Naive thymus-derived CD4-positive, alpha-beta T cell (primary cell): ENCODE measurements at regions not wholly inside any gene's neighbourhood (a gene's known extent, or its start where the extent isn't known, plus 50 kb on each side); places are given as distances from the start of the nearest gene placed in this dataset.

Experiments
- ATAC-seq: fragments of 150-1000 bp; cut with Tn5 transposase; 2 replicates; pipeline ENCODE4 v1.10.0; 2021; ENCODE audit warnings: mild to moderate bottlenecking, moderate library complexity
- CTCF ChIA-PET: fragments of 350-600 bp; sonication (Branson Sonifier 250); formaldehyde crosslinking; loops from one replicate; lab custom pipeline; 2021; ENCODE audit warnings: antibody characterized with exemption; lab: Charles Lee
- POLR2A ChIA-PET: fragments of 350-600 bp; sonication (Branson Sonifier 250); formaldehyde crosslinking; loops from one replicate; lab custom pipeline; 2021; ENCODE audit warnings: antibody characterized with exemption, inconsistent platforms; lab: Charles Lee
- DNase-seq, 9 donors: peaks; one replicate each; pipeline versions ENCODE4 v3.0.0 to v3.0.0-alpha.2; 2020 to 2022; ENCODE audit warnings: mixed read lengths in 1 of 9
- H3K27ac ChIP-seq: one replicate; pipeline ENCODE4 v1.7.0; 2013; ENCODE audit warnings: mild to moderate bottlenecking, low read depth, low read length, moderate library complexity
- H3K27me3 ChIP-seq, 2 donors: one replicate each; pipeline ENCODE4 v1.7.0; 2013; ENCODE audit warnings: low read length in 2 of 2, mild to moderate bottlenecking in 2 of 2, moderate library complexity in 2 of 2; ENCODE audit not compliant: control insufficient read depth in 2 of 2, insufficient read depth in 2 of 2
- H3K36me3 ChIP-seq, 3 experiments: 1 replicate in 2 of 3; 2 replicates in 1 of 3; pipeline ENCODE4 v1.7.0; 2013; ENCODE audit warnings: low read length in 3 of 3, mild to moderate bottlenecking in 3 of 3, moderate library complexity in 1 of 3; ENCODE audit not compliant: insufficient read depth in 3 of 3, control insufficient read depth in 2 of 3
- H3K4me1 ChIP-seq, 2 donors: one replicate each; pipeline ENCODE4 v1.7.0; 2013; ENCODE audit warnings: low read length in 2 of 2, mild to moderate bottlenecking in 2 of 2, moderate library complexity in 1 of 2; ENCODE audit not compliant: control insufficient read depth in 2 of 2, insufficient read depth in 2 of 2
- H3K4me3 ChIP-seq: 2 replicates; pipeline ENCODE4 v1.7.0; 2013; ENCODE audit warnings: mild to moderate bottlenecking, low read length
- H3K9me3 ChIP-seq, 3 experiments: 1 replicate in 2 of 3; 2 replicates in 1 of 3; pipeline ENCODE4 v1.7.0; 2013; ENCODE audit warnings: low read length in 3 of 3; ENCODE audit not compliant: control insufficient read depth in 2 of 3
- H3K27ac Mint-ChIP-seq, 9 donors: one replicate each; pipeline ENCODE4 v1.8.0; 2020 to 2022; ENCODE audit warnings: mixed read lengths in 9 of 9, mild to moderate bottlenecking in 8 of 9, moderate library complexity in 5 of 9, inconsistent platforms in 2 of 9
- H3K27me3 Mint-ChIP-seq, 5 donors: one replicate each; pipeline ENCODE4 v1.8.0; 2021 to 2022; ENCODE audit warnings: mixed read lengths in 5 of 5, mild to moderate bottlenecking in 1 of 5
- H3K36me3 Mint-ChIP-seq, 5 donors: one replicate each; pipeline ENCODE4 v1.8.0; 2020 to 2022; ENCODE audit warnings: mixed read lengths in 5 of 5, mild to moderate bottlenecking in 3 of 5, inconsistent platforms in 1 of 5
- H3K4me1 Mint-ChIP-seq, 7 donors: one replicate each; pipeline ENCODE4 v1.8.0; 2020 to 2022; ENCODE audit warnings: mixed read lengths in 7 of 7, mild to moderate bottlenecking in 3 of 7, inconsistent platforms in 1 of 7
- H3K4me3 Mint-ChIP-seq, 10 donors: one replicate each; pipeline ENCODE4 v1.8.0; 2020 to 2022; ENCODE audit warnings: mild to moderate bottlenecking in 10 of 10, mixed read lengths in 10 of 10, moderate library complexity in 6 of 10, inconsistent platforms in 2 of 10
- H3K9me3 Mint-ChIP-seq, 11 donors: one replicate each; pipeline ENCODE4 v1.8.0; 2020 to 2022; ENCODE audit warnings: mixed read lengths in 11 of 11, mild to moderate bottlenecking in 4 of 11, inconsistent platforms in 1 of 11, moderate library complexity in 1 of 11
- intact Hi-C, 2 donors: fragments of 100-400 bp; cut with micrococcal nuclease; formaldehyde crosslinking; loops; one replicate each; pipeline ENCODE4 v1.15.1; 2023

GRCh38 chr16:50972876-50973275 is 178.2 kb downstream of the SALL1 start:
- Mint-ChIP-seq H3K36me3 (no peaks in the 10 kb centered on the region), H3K4me3 (no peak overlapping the region), H3K4me1 (peaks cover 0 to 2% (median 0%) of the 10 kb centered on the region in 7 donors), H3K27ac (no peak overlapping the region), H3K27me3 (peaks cover 0 to 40% (median 16%) of the 10 kb centered on the region in 5 donors), H3K9me3 (no peaks in the 10 kb centered on the region)
- Histone ChIP-seq H3K9me3 (no peaks in the 10 kb centered on the region), H3K36me3 (no peaks in the 10 kb centered on the region), H3K27ac (no peak overlapping the region), H3K4me3 (no peak overlapping the region), H3K27me3 (no peaks in the 10 kb centered on the region), H3K4me1 (no peaks in the 10 kb centered on the region)
- ChIA-PET CTCF (no interaction called here), POLR2A (no interaction called here)
- DNase-seq (no peak), ATAC-seq (no peak)
- intact Hi-C loops = no loop called here

DNA sequence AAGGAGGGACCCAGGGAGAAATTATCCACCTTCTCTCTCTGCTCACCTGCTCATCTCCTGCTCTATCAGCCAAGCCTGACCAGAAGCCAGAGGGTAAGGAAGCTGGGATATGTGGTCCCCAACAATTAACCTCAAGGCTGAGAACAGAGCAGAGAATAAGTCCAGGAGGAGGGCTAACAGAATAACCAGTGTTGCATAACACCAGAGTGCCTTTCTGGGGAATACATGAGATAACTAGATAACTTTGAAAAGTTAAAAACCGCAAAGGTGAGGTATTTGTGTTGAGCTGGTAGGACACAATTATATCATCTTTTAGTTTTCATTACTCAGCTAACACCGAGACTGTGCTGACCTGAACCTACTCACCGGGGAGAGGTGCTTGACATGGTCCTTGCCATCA is 180.8 kb downstream of the SALL1 start:
- Histone ChIP-seq H3K36me3 (no peaks in the 10 kb centered on the region), H3K4me3 (no peak overlapping the region), H3K4me1 (no peaks in the 10 kb centered on the region), H3K27me3 (no peaks in the 10 kb centered on the region), H3K27ac (no peak overlapping the region), H3K9me3 (no peaks in the 10 kb centered on the region)
- ChIA-PET CTCF (no interaction called here), POLR2A (no interaction called here)
- intact Hi-C loops = no loop called here
- DNase-seq (no peak), ATAC-seq (no peak)
- peaks cover 0 to 36% (median 12%) of the 10 kb centered on the region in 5 donors for H3K27me3 Mint-ChIP-seq
- no peaks in the 10 kb centered on the region for H3K4me1 Mint-ChIP-seq
- no peak overlapping the region for H3K27ac Mint-ChIP-seq
- H3K36me3 Mint-ChIP-seq = no peaks in the 10 kb centered on the region
- no peak overlapping the region for H3K4me3 Mint-ChIP-seq
- peaks cover 0 to 2% (median 0%) of the 10 kb centered on the region in 11 donors for H3K9me3 Mint-ChIP-seq

DNA sequence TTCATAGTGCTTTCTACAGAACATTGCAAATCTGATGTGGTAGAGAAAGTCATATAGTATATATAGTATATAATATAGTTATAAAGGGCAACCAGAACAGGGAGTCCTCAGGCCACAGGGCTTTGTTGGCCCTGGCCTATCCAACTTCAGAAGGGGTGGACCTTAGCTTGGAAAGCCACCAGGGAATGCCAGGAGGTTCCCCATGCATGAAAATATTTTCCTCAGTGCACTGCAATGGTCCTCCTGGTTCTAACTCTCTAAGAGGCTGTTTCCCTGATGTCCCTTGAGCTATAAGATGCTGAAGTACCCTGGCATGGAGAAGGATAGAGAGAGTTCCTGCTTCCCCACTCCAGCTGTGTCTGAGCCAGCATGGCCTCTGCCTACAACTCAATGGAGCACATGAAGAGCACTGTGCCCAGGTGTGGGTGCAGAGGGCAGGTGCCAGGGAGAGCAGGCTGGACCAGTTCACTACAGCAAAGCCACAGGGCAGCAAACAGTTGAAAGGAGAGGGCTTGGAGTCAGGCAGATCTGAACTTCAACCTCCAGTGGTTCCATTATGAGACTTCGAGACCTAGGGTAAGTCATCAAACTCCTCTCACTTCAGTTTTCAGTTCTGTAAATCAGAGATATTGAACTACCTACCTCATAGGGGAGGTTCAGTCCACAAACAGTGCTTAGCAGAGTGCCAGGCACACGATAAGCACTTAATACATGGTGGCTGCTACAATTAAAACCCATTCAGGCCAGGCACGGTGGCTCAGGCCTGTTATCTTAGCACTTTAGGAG is 183.1 kb downstream of the SALL1 start:
- Mint-ChIP-seq H3K9me3 (peaks cover 0 to 2% (median 0%) of the 10 kb centered on the region in 11 donors), H3K4me1 (no peaks in the 10 kb centered on the region), H3K4me3 (no peak overlapping the region), H3K27me3 (peaks cover 0 to 22% (median 12%) of the 10 kb centered on the region in 5 donors), H3K27ac (peak overlapping the region in 1 of 9 donors; percentile 72), H3K36me3 (no peaks in the 10 kb centered on the region)
- no peaks in the 10 kb centered on the region for H3K27me3 ChIP-seq
- no peaks in the 10 kb centered on the region for H3K4me1 ChIP-seq
- ChIA-PET CTCF (no interaction called here), POLR2A (no interaction called here)
- H3K9me3 ChIP-seq = no peaks in the 10 kb centered on the region
- ATAC-seq (no peak), DNase-seq (no peak)
- H3K4me3 ChIP-seq = no peak overlapping the region
- intact Hi-C loops = no loop called here
- H3K27ac ChIP-seq = no peak overlapping the region
- H3K36me3 ChIP-seq = no peaks in the 10 kb centered on the region

GRCh38 chr16:50964491-50964890 is 186.6 kb downstream of the SALL1 start:
- no peak overlapping the region for H3K4me3 Mint-ChIP-seq
- Histone ChIP-seq H3K27me3 (no peaks in the 10 kb centered on the region), H3K4me3 (no peak overlapping the region), H3K27ac (no peak overlapping the region), H3K4me1 (no peaks in the 10 kb centered on the region), H3K9me3 (no peaks in the 10 kb centered on the region), H3K36me3 (no peaks in the 10 kb centered on the region)
- H3K4me1 Mint-ChIP-seq = no peaks in the 10 kb centered on the region
- intact Hi-C loops = no loop called here
- H3K27ac Mint-ChIP-seq = no peak overlapping the region
- DNase-seq (no peak), ATAC-seq (no peak)
- H3K36me3 Mint-ChIP-seq = no peaks in the 10 kb centered on the region
- H3K27me3 Mint-ChIP-seq = peaks cover 2 to 33% (median 12%) of the 10 kb centered on the region in 5 donors
- ChIA-PET POLR2A (no interaction called here), CTCF (no interaction called here)
- peaks cover 0 to 2% (median 0%) of the 10 kb centered on the region in 11 donors for H3K9me3 Mint-ChIP-seq

DNA sequence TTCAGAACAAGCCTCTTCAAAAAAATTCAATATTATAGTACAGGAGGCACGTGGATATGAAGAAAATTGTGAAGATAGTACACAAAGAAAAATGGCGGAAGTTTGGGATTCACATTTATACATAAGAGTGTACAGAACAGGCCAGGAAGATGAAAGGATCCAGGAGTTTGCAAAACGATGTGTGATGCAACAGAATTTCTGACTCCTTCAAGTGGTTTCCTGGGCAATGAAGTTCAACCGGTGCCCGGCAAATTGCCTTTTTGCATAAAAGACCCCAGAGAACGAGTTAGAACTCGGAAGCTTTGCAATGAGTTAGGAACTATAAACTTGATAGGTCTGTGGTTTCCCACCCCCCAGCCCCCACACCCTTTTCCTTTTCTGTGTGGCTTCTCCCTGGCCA is 189.1 kb downstream of the SALL1 start:
- no peaks in the 10 kb centered on the region for H3K27me3 ChIP-seq
- POLR2A ChIA-PET = no interaction called here

DNA sequence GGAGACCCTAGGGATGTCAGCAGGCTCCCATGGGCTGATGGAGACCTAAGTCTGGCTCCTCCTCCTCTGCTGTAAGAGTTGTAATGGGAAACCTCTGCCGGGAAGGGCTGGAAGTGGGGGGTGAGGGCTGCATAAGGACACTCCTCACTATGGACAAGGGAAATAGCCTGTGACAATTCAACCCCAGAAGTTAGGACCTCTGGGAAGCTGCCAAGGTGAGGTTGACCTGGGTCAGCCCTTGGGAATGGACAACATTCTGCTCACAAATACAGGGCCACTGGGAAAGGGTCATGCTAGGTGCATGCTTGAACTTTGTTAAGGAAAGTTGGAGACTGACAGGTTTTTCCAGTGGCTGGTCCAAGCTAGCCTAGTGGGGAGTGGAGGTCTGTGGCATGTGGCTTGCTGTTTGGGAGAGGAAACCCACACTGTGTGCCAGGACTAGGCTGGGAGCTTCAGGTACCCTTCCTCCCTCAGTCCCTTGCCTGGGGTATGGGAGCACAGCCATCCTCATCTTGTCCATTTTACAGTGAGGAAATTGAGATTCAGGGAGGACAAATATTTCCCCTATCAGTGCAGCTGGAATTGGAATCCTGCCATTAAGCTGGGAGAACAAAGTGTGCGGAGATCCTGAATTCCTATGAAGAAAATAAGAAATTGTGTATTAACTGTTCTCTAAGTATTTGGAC is 190.4 kb downstream of the SALL1 start:
- POLR2A ChIA-PET = no interaction called here
- H3K4me3 Mint-ChIP-seq = no peak overlapping the region

More for the DNA sequence above, 189.1 kb downstream of the SALL1 start:
- CTCF ChIA-PET = no interaction called here
- H3K27ac ChIP-seq = no peak overlapping the region
- H3K4me1 ChIP-seq = no peaks in the 10 kb centered on the region
- H3K4me3 ChIP-seq = no peak overlapping the region
- no peaks in the 10 kb centered on the region for H3K36me3 ChIP-seq
- no peak overlapping the region for H3K27ac Mint-ChIP-seq
- no peak for ATAC-seq
- H3K9me3 ChIP-seq = no peaks in the 10 kb centered on the region
- peaks cover 0 to 2% (median 0%) of the 10 kb centered on the region in 11 donors for H3K9me3 Mint-ChIP-seq
- intact Hi-C loops = no loop called here
- H3K36me3 Mint-ChIP-seq = no peaks in the 10 kb centered on the region
- H3K4me1 Mint-ChIP-seq = no peaks in the 10 kb centered on the region
- H3K27me3 Mint-ChIP-seq = peaks cover 2 to 33% (median 12%) of the 10 kb centered on the region in 5 donors
- no peak for DNase-seq
- no peak overlapping the region for H3K4me3 Mint-ChIP-seq

More for the DNA sequence above, 190.4 kb downstream of the SALL1 start:
- ATAC-seq = no peak
- Histone ChIP-seq H3K4me3 (no peak overlapping the region), H3K4me1 (no peaks in the 10 kb centered on the region), H3K27me3 (no peaks in the 10 kb centered on the region), H3K27ac (no peak overlapping the region), H3K36me3 (no peaks in the 10 kb centered on the region), H3K9me3 (no peaks in the 10 kb centered on the region)
- DNase-seq = no peak
- intact Hi-C loops = no loop called here
- CTCF ChIA-PET = no interaction called here
- Mint-ChIP-seq H3K4me1 (no peaks in the 10 kb centered on the region), H3K27me3 (peaks cover 2 to 28% (median 8%) of the 10 kb centered on the region in 5 donors), H3K9me3 (no peaks in the 10 kb centered on the region), H3K36me3 (no peaks in the 10 kb centered on the region), H3K27ac (peak overlapping the region in 1 of 9 donors; percentile 41)
